GM23338 (cell line): ENCODE measurements at regions not wholly inside any gene's neighbourhood (a gene's known extent, or its start where the extent isn't known, plus 50 kb on each side); places are given as distances from the start of the nearest gene placed in this dataset.

Source experiments
- CREB1 ChIP-seq: fragments of 250-450 bp; sonication (Bioruptor Pico); IDR thresholded peaks from 2 replicates; pipeline ENCODE4 v1.5.0; 2020; ENCODE audit warnings: low read depth, mild to moderate bottlenecking, moderate library complexity
- EZH2 ChIP-seq: fragments of 200-600 bp; sonication (generic); IDR thresholded peaks from one replicate; pipeline ENCODE4 v1.8.0; 2017; ENCODE audit warnings: antibody characterized with exemption, mild to moderate bottlenecking, low read depth; ENCODE audit not compliant: unreplicated experiment
- EZH2phosphoT487 ChIP-seq: fragments of 200-600 bp; sonication (generic); IDR thresholded peaks from one replicate; pipeline ENCODE4 v1.8.1; 2018; ENCODE audit warnings: antibody characterized with exemption; ENCODE audit not compliant: unreplicated experiment
- JUNB ChIP-seq: IDR thresholded peaks from one replicate; pipeline ENCODE4 v1.6.1; 2016; ENCODE audit warnings: antibody characterized with exemption; ENCODE audit not compliant: unreplicated experiment
- NANOG ChIP-seq: IDR thresholded peaks from 2 replicates; pipeline ENCODE4 v1.6.1; 2016; ENCODE audit warnings: antibody characterized with exemption, borderline replicate concordance
- POLR2AphosphoS5 ChIP-seq: IDR thresholded peaks from 2 replicates; pipeline ENCODE4 v1.6.1; 2016; ENCODE audit warnings: antibody characterized with exemption, low read depth
- STAT1 ChIP-seq: IDR thresholded peaks from one replicate; pipeline ENCODE4 v1.6.1; 2016; ENCODE audit warnings: antibody characterized with exemption; ENCODE audit not compliant: unreplicated experiment
- ZNF114 ChIP-seq: fragments of 250-450 bp; sonication (Bioruptor Pico); IDR thresholded peaks from 2 replicates; pipeline ENCODE4 v1.5.0; 2020; ENCODE audit warnings: mild to moderate bottlenecking, moderate library complexity
- ZNF331 ChIP-seq: fragments of 250-450 bp; sonication (Bioruptor Pico); IDR thresholded peaks from 2 replicates; pipeline ENCODE4 v1.5.0; 2020; ENCODE audit warnings: low read depth, mild to moderate bottlenecking, moderate library complexity
- TF ChIP-seq, protein P1 (sequence below), 2 experiments: fragments of 200-600 bp in 1 of 2; sonication (generic) in 1 of 2; conservative IDR thresholded peaks; 2 replicates each; pipeline versions ENCODE4 v1.5.1 to v1.6.1; 2016 to 2017; ENCODE audit warnings: antibody characterized with exemption in 2 of 2, low read depth in 2 of 2, mild to moderate bottlenecking in 2 of 2, moderate library complexity in 1 of 2
- TF ChIP-seq, protein P2 (sequence below): IDR thresholded peaks from one replicate; pipeline ENCODE4 v1.6.1; 2018; ENCODE audit warnings: antibody characterized with exemption; ENCODE audit not compliant: unreplicated experiment
- TF ChIP-seq, protein P3 (sequence below): IDR thresholded peaks from 2 replicates; pipeline ENCODE4 v1.6.1; 2016; ENCODE audit warnings: antibody characterized with exemption

DNA sequence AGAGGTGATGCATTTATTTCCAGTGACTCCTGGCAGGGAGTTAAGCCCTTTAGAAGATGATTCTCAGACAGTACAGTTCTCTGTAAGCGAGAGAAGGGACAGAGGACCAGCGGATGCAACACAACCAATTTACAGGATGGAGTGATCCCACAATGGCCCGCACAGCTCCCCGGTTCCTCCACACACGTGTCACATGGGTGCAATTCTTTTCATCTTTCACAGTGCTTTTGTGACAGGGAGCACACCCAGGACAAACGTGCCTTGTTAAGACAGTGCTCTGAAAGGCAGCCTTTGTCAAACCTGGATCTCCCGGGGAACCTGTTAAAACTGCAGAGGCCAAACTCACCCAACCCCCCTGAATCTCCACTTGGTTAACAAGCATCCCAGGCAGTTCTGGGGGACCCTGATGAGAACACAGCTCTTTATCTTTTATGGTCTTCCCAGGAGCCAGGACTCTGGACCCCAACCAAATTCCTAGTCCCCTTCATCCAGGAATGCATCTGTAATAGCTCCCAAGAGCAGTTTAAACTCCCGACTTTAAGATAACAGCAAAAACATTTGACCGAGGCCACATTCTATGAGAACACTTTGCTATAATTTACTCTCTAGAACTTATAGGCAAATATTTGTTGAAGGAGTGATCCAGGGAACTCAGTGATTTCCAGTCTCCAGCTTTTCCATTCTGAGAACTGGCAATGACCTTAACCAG is 134.9 kb upstream of the CDH5 start:
- TF ChIP-seq POLR2AphosphoS5 (no peak), EZH2 (no peak), EZH2phosphoT487 (no peak), CREB1 (CRISPR knock-in tag) (no peak), ZNF114 (CRISPR knock-in tag) (no peak), JUNB (no peak), ZNF331 (no peak), STAT1 (no peak), NANOG (no peak)
- TF ChIP-seq, protein P1, sequence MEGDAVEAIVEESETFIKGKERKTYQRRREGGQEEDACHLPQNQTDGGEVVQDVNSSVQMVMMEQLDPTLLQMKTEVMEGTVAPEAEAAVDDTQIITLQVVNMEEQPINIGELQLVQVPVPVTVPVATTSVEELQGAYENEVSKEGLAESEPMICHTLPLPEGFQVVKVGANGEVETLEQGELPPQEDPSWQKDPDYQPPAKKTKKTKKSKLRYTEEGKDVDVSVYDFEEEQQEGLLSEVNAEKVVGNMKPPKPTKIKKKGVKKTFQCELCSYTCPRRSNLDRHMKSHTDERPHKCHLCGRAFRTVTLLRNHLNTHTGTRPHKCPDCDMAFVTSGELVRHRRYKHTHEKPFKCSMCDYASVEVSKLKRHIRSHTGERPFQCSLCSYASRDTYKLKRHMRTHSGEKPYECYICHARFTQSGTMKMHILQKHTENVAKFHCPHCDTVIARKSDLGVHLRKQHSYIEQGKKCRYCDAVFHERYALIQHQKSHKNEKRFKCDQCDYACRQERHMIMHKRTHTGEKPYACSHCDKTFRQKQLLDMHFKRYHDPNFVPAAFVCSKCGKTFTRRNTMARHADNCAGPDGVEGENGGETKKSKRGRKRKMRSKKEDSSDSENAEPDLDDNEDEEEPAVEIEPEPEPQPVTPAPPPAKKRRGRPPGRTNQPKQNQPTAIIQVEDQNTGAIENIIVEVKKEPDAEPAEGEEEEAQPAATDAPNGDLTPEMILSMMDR (conservative IDR thresholded peaks at IDR 0.05; ENCODE audit: low read depth in 2 of 2), result no peak
- TF ChIP-seq, protein P2, sequence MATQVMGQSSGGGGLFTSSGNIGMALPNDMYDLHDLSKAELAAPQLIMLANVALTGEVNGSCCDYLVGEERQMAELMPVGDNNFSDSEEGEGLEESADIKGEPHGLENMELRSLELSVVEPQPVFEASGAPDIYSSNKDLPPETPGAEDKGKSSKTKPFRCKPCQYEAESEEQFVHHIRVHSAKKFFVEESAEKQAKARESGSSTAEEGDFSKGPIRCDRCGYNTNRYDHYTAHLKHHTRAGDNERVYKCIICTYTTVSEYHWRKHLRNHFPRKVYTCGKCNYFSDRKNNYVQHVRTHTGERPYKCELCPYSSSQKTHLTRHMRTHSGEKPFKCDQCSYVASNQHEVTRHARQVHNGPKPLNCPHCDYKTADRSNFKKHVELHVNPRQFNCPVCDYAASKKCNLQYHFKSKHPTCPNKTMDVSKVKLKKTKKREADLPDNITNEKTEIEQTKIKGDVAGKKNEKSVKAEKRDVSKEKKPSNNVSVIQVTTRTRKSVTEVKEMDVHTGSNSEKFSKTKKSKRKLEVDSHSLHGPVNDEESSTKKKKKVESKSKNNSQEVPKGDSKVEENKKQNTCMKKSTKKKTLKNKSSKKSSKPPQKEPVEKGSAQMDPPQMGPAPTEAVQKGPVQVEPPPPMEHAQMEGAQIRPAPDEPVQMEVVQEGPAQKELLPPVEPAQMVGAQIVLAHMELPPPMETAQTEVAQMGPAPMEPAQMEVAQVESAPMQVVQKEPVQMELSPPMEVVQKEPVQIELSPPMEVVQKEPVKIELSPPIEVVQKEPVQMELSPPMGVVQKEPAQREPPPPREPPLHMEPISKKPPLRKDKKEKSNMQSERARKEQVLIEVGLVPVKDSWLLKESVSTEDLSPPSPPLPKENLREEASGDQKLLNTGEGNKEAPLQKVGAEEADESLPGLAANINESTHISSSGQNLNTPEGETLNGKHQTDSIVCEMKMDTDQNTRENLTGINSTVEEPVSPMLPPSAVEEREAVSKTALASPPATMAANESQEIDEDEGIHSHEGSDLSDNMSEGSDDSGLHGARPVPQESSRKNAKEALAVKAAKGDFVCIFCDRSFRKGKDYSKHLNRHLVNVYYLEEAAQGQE, result no peak
- TF ChIP-seq, protein P3, sequence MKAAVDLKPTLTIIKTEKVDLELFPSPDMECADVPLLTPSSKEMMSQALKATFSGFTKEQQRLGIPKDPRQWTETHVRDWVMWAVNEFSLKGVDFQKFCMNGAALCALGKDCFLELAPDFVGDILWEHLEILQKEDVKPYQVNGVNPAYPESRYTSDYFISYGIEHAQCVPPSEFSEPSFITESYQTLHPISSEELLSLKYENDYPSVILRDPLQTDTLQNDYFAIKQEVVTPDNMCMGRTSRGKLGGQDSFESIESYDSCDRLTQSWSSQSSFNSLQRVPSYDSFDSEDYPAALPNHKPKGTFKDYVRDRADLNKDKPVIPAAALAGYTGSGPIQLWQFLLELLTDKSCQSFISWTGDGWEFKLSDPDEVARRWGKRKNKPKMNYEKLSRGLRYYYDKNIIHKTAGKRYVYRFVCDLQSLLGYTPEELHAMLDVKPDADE, result no peak
